GM19023 (cell line): ENCODE measurements at regions not wholly inside any gene's neighbourhood (a gene's known extent, or its start where the extent isn't known, plus 50 kb on each side); places are given as distances from the start of the nearest gene placed in this dataset.

Experiments
- ATAC-seq: cut with Tn5 transposase; IDR thresholded peaks from one replicate; pipeline ENCODE4 v1.9.1; 2021; ENCODE audit warnings: mild to moderate bottlenecking, moderate library complexity; ENCODE audit not compliant: unreplicated experiment

DNA sequence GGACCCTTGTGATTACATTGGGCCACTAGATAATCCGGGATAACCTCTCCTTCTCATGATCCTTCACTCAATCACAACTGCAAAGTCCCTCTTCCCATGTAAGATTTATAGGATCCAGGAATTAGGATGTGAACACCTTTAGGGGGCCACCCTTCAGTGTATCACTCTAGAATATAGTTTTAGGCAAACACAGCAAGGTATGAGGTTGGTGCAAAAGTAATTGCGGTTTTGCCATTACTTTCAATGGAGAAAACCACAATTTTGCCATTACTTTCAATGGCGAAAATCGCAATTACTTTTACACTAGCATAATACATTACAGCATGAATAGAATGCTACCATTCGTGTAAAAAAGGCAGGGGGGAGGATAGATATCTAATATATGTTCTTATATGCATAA is 104.0 kb downstream of the BAMBI start:
- no peak for ATAC-seq

DNA sequence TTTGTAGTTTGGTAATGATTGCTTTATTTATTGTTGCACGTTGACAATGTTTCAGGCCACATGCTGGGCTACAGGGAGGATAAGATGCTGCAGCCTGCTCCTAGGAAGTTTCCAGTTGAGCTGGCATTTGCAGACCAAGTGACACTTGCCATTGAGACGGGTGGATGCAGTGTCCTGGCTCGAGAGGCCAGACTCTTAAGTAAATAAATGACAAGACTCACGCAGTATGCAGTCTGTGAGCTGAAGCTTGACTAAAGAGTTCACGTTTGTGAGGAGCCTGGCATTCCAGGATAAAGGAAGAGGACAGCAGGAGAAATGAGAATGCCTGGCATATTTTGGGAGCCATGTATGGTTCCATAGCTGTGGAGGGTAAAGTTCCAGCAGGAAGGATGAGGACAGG is 105.8 kb downstream of the BAMBI start:
- no peak for ATAC-seq

DNA sequence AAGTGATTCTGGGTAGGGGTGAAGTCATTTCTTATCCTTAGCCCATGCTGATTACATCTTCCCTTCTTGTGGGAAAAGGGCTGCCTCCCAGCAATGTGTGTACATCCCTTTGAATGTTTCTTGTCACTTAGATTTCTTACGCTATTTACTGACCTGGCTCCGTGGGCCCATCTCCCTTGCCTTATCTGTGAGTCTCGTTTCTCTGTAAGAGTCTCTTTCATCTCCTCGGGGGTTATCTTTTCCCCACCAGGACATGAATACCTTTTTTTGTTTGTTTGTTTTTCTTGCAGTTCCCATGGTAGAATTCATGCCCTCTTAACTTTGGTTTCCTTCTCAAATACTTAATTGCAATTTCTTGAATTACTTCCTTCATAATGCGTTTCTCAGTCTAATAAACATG is 107.7 kb downstream of the BAMBI start:
- no peak for ATAC-seq

DNA sequence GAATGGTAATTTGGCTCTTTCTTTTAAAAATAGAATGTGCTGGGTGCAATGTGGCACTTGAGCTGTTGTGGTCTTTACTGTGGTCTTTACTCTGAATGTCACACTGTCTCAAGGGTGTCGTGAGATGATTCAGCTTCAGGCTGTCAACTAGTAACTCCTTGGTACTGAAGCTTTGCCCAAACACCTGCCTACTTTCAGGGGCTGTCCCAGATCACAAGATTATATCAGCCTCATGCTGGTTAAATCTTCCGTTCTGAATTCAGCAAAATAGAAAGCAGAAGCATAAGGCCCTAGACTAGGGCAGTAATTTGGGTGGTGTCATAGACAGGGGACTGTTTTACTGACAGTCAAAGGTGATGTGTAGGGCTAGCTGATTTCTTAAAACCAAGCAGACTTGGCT is 110.9 kb downstream of the BAMBI start:
- no peak for ATAC-seq

DNA sequence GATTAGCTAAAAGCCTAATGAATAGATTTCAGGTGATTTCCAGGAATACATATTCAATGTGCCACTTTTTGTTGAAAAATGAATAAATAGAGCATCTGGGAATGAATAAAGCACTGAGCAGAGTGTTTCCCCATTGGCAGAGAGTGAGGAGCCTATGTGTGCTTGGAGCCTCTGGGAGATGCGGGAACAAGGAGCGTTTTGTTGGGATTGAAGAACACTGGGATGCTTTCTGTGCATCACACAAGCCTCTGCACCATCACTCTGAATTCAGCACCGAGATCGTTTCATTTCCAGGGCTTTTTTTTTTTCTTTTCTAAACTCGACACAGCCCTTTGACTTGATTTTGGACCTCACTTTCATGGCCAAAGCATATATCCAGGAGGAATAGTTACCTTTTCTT is 111.4 kb downstream of the BAMBI start:
- no peak for ATAC-seq

DNA sequence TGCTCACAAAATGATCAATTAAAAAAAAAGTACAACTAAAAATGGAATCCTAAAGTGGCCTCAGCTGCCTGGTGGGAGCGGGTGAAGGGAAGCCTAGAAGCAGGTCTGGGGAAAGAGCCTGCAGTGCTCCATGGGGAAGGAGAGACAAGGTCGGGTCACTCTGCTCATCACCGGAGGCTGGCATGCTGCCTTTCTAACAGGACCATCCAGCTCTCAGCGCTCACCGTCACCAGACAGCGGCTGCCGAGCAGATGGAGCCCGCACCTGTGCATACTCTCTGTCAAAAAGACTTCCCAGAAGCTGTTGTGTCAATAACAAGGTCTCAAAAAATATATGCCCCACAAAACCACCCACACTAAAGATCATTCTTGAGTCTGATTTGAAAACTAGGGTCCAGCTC is 112.8 kb downstream of the BAMBI start:
- no peak for ATAC-seq

DNA sequence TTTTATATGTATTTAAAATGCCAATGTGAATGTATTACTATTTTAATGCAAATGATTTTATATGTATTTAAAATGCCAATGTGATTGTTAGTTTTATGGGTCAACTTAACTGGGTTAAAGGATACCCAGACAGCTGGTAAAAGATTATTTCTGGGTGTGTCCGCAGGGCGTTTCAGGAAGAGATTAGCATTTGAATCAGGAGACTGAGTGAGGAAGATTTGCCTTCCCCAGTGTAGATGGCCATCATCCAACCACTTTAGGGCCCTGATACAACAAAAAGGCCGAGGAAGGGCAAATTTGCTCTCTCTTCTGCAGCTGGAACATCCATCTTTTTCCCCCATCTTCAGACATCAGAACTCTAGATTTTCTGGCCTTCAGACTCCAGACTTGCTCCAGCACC is 116.2 kb downstream of the BAMBI start:
- no peak for ATAC-seq

DNA sequence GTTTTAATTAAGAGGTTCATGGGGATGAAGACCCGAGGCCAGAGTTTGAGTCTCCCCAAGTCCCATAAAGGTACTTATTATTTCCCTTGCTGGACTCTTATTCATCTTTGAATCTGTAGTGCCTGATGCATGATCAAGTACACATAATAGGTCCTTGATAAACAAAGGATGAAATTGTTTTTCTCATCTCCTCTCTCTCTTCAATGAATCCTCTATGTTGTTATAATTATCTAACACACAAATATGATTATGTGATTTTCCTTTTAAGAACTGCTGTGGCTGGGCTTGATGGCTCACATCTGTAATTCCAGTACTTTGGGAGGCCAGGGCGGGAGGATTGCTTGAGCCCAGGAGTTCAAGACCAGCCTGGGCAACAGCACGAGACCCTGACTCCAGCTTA is 117.7 kb downstream of the BAMBI start:
- ATAC-seq, result no peak

DNA sequence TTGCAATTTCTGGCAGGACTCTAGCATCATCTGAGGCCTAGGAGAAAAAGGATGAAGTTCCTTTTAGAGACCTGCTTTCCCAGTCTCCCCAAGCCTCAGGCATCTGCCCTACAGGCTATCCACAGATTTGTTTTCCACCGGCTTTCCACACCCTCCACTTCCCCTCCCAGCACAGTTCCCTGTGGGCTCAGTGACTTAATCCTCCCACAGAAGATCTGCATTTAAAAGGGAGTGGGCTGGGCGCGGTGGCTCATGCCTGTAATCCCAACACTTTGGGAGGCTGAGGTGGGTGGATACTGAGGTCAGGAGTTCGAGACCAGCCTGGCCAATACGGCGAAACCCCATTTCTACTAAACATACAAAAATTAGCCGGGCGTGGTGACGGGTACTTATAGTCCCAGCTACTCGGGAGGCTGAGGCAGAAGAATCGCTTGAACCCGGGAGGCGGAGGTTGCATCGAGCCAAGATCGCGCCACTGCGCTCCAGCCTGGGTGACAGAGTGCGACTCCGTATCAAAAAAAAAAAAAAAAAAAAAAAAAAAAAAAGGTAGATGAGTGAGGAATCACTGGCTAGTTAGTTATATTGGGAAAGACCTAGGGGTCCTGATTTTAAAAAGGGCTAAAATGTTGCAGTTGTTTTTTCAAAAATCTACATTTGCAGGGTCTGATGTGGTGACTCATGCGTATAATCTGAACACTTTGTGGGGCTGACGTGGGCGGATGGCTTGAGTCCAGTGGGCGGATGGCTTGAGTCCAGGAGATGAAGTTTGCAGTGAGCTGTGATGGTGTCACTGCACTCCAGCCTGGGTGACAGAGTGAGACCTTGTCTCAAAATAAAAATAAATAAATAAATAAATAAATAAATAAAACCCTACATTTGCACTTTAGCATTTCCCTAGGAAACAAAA is 119.5 kb downstream of the BAMBI start:
- ATAC-seq, result no peak

DNA sequence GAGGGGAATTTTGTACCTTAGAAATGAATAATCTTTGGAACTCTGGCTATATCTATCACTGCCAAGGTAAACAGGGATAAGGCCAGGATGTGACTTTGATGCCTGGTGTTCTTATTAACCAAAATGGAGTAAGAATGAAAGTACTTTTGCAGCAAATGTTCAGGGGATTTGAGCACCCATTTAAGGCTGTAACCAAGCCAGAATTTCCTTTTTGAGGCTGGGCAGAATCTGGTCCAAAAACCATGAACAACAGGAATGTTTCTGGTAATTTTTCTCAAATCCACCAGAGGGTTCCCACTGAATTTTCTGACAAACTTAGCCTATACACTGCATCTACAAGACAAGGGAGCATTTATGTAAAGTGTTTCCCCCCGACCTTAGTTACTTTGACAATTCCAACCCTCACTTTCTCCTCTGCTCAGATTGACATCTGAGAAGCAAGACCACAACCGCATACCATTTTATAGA is 120.6 kb downstream of the BAMBI start:
- no peak for ATAC-seq

DNA sequence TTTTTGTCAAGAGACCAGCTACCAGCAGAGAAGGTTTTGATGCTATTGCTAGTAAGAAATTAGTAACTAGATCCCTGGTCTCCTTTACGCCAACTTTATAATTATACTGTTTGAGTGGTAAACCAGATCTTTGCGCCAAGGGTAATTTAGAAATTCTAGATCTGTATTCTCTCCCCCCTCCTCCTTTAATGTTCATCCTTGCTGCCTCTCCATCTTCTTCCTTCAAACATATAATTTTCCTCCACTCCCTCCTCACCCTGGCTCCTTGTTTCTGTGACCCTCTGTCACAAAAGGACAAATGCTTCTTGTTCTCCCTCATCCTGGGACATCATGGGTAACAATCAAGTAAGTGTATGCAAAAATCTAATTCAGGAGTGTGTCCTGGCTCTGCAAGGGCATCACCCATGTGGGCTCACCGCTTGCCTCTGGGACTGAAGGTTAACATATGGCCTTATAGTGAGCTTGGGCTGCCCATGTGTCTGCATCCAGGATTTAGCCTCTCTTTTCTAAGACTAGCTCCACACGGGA is 121.2 kb downstream of the BAMBI start:
- no peak for ATAC-seq

DNA sequence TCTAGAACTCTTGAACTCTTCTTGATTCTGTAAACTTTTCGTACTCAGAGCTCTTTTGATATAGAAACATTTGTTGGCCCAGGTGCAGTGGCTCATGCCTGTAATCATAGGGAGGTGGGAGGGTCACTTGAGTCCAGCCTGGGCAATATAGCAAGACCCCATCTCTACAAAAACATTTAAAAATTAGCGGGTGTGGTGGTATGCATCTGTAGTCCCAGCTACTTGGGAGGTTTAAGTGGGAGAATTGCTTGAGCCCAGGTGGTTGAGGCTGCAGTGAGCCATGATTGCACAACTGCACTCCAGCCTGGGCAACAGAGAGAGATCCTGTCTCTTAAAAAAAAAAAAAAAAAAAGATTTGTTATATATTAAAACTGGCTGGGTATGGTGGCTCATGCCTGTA is 121.6 kb downstream of the BAMBI start:
- ATAC-seq, result no peak

DNA sequence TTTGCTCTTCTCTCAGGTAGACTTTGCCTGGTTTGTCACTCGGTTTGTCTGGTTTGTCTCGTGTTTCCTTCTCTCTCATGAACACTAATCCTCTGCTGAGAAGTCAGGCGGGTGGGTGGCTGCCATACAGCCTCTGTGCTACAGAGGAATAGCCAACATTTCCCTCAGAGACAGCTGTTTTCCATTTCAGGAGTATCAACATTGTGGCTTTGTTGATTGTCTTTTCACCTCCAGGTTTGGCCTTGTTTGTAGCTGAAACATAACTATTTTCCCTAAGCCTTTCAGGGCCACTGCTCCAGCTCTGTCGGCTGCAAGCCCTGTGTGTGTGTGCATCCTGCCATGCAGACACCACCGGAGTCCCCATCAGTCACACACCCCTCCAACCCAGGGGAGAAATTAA is 122.8 kb downstream of the BAMBI start:
- no peak for ATAC-seq

DNA sequence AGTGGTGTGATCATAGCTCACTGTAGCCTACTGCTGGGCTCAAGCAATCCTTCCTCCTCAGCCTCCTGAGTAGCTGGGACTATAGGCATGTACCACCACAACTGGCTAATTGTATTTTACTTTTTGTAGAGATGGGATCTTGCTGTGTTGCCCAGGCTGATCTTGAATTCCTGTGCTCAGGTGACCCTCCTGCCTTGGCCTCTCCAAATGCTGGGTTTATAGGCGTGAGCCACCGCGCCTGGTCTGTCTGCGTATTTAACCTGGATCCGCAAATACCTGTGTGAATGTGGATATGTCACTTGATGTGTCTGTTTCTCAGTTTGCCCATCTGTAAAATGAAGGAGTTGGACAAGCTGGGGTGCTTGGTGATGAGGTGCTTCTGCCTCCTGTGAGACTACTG is 123.9 kb downstream of the BAMBI start:
- ATAC-seq, result no peak

DNA sequence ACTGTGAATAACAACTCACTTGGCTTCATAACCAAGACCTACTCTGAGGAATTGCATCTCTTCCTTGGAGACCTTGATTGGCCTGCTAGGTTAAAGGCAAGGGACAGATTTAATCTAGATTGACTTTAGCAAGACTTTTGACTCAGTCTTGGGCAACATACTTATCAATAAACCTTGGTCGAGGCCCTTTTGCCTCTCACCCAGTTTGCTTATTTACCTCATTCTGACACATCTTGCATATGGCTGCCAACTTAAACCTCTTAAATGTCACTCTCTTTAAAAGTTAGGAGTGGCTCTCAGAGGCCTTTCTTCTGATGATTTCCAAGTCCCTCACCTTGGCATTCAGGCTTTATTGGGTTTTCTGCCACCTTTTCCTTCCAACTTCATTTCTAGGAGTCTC is 124.5 kb downstream of the BAMBI start:
- no peak for ATAC-seq

DNA sequence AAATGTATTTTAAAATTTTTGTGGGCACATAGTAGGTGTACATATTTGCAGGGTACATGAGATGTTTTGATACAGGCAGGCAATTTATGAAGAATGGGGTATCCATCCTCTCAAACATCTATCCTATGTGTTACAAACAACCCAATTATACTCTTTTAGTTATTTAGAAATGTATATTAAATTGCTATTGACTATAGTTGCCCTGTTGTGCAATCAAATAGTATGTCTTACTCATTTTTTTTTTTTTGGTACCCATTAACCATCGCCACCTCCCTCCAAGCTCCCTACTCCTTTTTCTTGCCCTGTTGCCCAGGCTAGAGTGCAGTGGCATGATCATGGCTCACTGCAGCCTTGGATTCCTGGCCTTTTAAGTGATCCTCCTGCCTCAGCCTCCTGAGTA is 128.1 kb downstream of the BAMBI start:
- ATAC-seq, result no peak

DNA sequence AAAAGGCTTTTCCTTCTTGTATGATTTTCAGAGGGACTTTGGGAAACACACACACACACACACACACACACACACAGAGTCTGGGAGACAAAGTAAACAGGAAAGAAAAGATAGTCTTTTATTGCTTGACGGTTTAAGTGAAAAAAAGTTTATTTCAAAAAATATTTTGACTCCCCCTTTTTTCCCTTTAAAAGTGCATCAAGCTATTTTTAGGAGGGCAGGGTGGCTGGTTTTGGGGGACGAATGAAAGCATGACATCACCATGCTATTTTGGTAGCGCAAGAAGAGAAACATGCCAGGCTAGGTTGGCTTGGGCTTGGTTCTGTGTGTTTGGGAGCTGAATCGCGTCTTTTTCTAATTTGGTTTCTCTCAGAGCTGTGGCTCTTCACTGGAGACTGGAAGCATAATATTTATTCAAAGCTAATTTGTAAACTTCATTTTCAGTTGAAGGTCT is 129.2 kb downstream of the BAMBI start:
- ATAC-seq, result no peak

DNA sequence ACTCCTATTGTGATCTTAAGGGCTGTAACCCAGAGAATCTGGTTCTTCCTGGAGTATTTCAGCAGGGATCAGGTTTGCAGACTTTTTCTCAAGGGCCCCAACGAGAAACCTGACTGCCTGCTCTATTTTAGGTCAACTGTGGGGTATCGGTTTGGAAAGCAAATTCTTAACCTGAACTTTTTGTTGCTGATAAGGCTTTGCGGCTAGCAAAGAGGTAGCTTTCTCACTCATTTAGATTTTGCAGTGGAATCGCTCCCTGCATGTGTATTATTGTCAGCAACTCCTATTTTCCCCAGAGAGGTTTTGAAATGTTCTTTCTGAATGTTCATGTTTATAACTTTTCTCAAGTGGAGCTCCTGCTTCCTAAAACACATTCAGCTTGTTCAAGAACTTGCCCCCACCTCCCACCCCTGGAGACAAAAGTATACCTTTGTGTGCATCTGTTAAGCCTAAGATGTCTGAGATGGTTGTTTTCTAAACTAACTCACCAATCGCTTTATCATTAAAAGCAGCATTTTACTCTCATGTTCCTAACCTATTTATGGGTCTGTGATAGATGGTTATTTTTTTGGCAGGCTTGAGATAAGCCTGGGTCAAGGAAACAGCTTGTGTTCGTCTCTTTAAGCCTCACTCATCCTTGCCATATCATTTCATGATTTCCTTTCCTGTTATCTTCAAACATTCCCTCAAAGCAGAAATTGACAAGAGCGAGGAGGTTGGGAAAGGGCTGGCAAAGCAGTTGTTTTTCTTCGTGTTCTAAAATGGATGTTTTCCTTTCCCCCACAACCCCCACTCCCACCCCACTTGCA is 129.8 kb downstream of the BAMBI start:
- ATAC-seq, result no peak

DNA sequence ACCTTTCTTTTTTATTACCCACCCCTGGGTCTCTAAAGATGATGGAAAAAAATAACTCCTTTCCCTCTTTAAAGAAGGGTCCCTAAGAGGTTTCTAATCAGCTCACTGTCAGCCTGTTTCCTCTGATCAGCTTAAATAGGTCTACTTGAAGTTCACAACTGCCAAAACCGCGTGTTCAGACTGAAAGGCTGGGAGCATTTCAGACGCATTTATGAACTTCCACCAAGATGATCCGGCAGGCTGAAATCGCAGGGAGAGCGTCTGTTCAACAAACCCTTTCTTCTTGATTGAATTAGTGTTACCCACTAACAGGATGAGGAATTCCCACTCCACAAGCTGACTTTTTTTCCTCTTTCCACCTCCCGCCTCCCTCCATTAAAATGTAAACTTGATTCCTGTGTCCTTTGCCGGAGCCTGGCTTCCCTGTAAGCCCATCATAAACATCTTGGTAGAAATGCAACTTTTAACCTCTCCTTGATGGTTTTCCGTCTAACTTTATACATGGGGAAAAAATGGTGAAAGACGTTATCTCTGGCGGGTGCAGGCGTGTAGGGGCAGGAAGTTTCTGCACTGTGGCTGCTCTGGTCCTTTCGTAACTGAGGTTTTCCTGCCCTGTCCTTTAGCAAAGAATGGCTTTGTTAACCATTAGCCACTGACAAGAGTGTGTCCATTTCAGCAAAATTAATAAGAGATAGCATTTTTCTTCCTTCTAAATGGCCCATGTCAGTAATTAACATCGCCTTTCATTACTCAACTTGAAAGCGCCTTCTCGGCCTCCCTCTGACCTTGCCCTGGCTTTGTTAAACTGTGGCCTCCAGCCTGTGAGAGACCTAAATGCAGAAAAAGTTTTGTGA is 130.7 kb downstream of the BAMBI start:
- ATAC-seq, result no peak

DNA sequence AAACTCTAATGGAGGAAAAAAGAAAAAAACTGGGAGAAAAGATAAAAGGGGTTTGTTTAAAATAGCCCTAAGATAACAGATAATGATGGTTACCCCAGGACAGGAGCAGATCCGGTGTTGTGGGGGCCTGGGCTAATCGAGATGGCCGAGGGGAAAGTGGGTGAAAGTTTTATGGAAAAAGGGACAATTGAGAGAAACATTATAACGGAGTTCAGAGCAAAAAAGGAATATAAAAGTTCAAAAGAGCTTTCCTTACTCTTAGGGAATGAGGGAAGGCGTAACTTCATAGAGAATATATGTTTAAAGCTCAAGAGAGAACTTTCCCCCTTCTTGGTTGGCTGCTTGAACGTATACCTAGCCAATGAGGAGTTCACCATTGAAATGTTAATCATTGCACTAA is 131.4 kb downstream of the BAMBI start:
- ATAC-seq, result no peak
